IMR-90 (cell line): ENCODE measurements at regions not wholly inside any gene's neighbourhood (a gene's known extent, or its start where the extent isn't known, plus 50 kb on each side); places are given as distances from the start of the nearest gene placed in this dataset.

ENCODE experiments used
- ATAC-seq: fragments of 200-7000 bp; cut with Tn5 transposase; 2 replicates; pipeline ENCODE4 v1.9.1; 2020; ENCODE audit warnings: low read depth, mild to moderate bottlenecking, moderate library complexity
- BruUV-seq: library from RNA; stranded (reverse); fragments of 400-500 nt; replicated peaks from 2 replicates; lab custom pipeline; 2021; lab: Mats Ljungman, UMichigan
- CTCF ChIA-PET: fragments of 300-600 bp; formaldehyde crosslinking; extraction: SDS; loops from one replicate; lab custom pipeline; 2021; ENCODE audit warnings: antibody characterized with exemption; lab: Yijun Ruan, JAX
- POLR2A ChIA-PET: fragments of 300-600 bp; sonication (Branson Sonifier 250); formaldehyde crosslinking; loops from one replicate; lab custom pipeline; 2022; ENCODE audit warnings: antibody characterized with exemption; ENCODE audit not compliant: unreplicated experiment; lab: Charles Lee
- DNase-seq: peaks from one replicate; pipeline ENCODE4 v3.0.0; 2013
- H2AFZ ChIP-seq: replicated peaks from 2 replicates; pipeline ENCODE3; 2013; ENCODE audit warnings: low read length, mild to moderate bottlenecking; ENCODE audit not compliant: poor library complexity
- H2AK5ac ChIP-seq: 2 replicates; pipeline ENCODE4 v1.6.1; 2013; ENCODE audit warnings: low read depth, low read length, inconsistent platforms
- H2AK9ac ChIP-seq: replicated peaks from 2 replicates; pipeline ENCODE3; 2013; ENCODE audit warnings: mild to moderate bottlenecking, low read depth, low read length, moderate library complexity; ENCODE audit not compliant: poor library complexity
- H2BK120ac ChIP-seq: 2 replicates; pipeline ENCODE4 v1.6.1; 2013; ENCODE audit warnings: low read depth, low read length, inconsistent platforms
- H2BK15ac ChIP-seq: 3 replicates; pipeline ENCODE4 v1.6.1; 2013; ENCODE audit warnings: low read depth, low read length, inconsistent platforms
- H2BK20ac ChIP-seq: 2 replicates; pipeline ENCODE4 v1.6.1; 2013; ENCODE audit warnings: low read depth, mild to moderate bottlenecking, inconsistent platforms, low read length, moderate library complexity
- H2BK5ac ChIP-seq: 2 replicates; pipeline ENCODE4 v1.6.1; 2013; ENCODE audit warnings: mild to moderate bottlenecking, low read depth, low read length, inconsistent platforms; ENCODE audit not compliant: poor library complexity, severe bottlenecking
- H3K14ac ChIP-seq: replicated peaks from 2 replicates; pipeline ENCODE4 v1.6.1; 2013; ENCODE audit warnings: low read depth, low read length, inconsistent platforms
- H3K18ac ChIP-seq: 2 replicates; pipeline ENCODE4 v1.6.1; 2013; ENCODE audit warnings: low read depth, low read length, control low read depth
- H3K23ac ChIP-seq: 2 replicates; pipeline ENCODE4 v1.6.1; 2013; ENCODE audit warnings: low read depth, low read length, inconsistent platforms
- H3K27ac ChIP-seq: 2 replicates; pipeline ENCODE4 v1.5.1; 2013; ENCODE audit warnings: mild to moderate bottlenecking, control low read depth, low read length; ENCODE audit not compliant: insufficient read depth
- H3K27me3 ChIP-seq: 2 replicates; pipeline ENCODE4 v1.6.1; 2013; ENCODE audit warnings: low read length; ENCODE audit not compliant: control insufficient read depth, insufficient read depth
- H3K36me3 ChIP-seq: 2 replicates; pipeline ENCODE4 v1.6.1; 2013; ENCODE audit warnings: low read length, mixed read lengths; ENCODE audit not compliant: control insufficient read depth, insufficient read depth
- H3K4ac ChIP-seq: 2 replicates; pipeline ENCODE4 v1.6.1; 2013; ENCODE audit warnings: low read depth, low read length, inconsistent platforms
- H3K4me1 ChIP-seq: 2 replicates; pipeline ENCODE4 v1.6.1; 2013; ENCODE audit warnings: low read length, mixed read lengths; ENCODE audit not compliant: control insufficient read depth, insufficient read depth
- H3K4me2 ChIP-seq: 2 replicates; pipeline ENCODE4 v1.6.1; 2013; ENCODE audit warnings: low read depth, mild to moderate bottlenecking, control low read depth, low read length, moderate library complexity
- H3K4me3 ChIP-seq: 2 replicates; pipeline ENCODE4 v1.5.1; 2013; ENCODE audit warnings: low read depth, mild to moderate bottlenecking, control low read depth, low read length, moderate library complexity; ENCODE audit not compliant: insufficient read depth
- H3K56ac ChIP-seq: 2 replicates; pipeline ENCODE4 v1.6.1; 2013; ENCODE audit warnings: low read length, inconsistent platforms; ENCODE audit not compliant: insufficient read depth; ENCODE audit errors: extremely low read depth
- H3K79me1 ChIP-seq, 2 experiments: 2 replicates each; pipeline ENCODE4 v1.6.1; 2013; ENCODE audit warnings: low read length in 2 of 2, inconsistent platforms in 1 of 2, low read depth in 1 of 2
- H3K9ac ChIP-seq: 2 replicates; pipeline ENCODE4 v1.6.1; 2013; ENCODE audit warnings: low read depth, low read length, control low read depth
- H3K9me1 ChIP-seq: 2 replicates; pipeline ENCODE4 v1.6.1; 2013; ENCODE audit warnings: low read length, inconsistent platforms; ENCODE audit not compliant: insufficient read depth
- H3K9me3 ChIP-seq: 2 replicates; pipeline ENCODE4 v1.6.1; 2013; ENCODE audit warnings: low read length; ENCODE audit not compliant: control insufficient read depth, insufficient read depth
- H4K20me1 ChIP-seq: 2 replicates; pipeline ENCODE4 v1.6.1; 2013; ENCODE audit warnings: low read length, inconsistent platforms; ENCODE audit not compliant: insufficient read depth
- H4K5ac ChIP-seq: 2 replicates; pipeline ENCODE4 v1.6.1; 2013; ENCODE audit warnings: mild to moderate bottlenecking, low read depth, low read length, control low read depth
- H4K8ac ChIP-seq, 2 experiments: 2 replicates each; pipeline ENCODE4 v1.6.1; 2013; ENCODE audit warnings: low read depth in 2 of 2, low read length in 2 of 2, control low read depth in 1 of 2, inconsistent platforms in 1 of 2
- H4K91ac ChIP-seq: 2 replicates; pipeline ENCODE4 v1.6.1; 2013; ENCODE audit warnings: low read depth, low read length, inconsistent platforms; ENCODE audit not compliant: insufficient read depth
- BHLHE40 ChIP-seq: fragments of 150-350 bp; IDR thresholded peaks from 2 replicates; pipeline ENCODE4 v1.6.1; 2016; ENCODE audit warnings: mild to moderate bottlenecking, low read depth, low read length
- CEBPB ChIP-seq: IDR thresholded peaks from 2 replicates; pipeline ENCODE4 v1.6.1; 2012; ENCODE audit warnings: low read depth, low read length, improper control_type of control experiment
- FOS ChIP-seq: fragments of 150-350 bp; IDR thresholded peaks from 2 replicates; pipeline ENCODE4 v1.6.1; 2016; ENCODE audit warnings: low read depth, low read length
- MAFK ChIP-seq: IDR thresholded peaks from 2 replicates; pipeline ENCODE4 v1.6.1; 2012; ENCODE audit warnings: low read depth, low read length, improper control_type of control experiment
- MAZ ChIP-seq: IDR thresholded peaks from 2 replicates; pipeline ENCODE4 v1.6.1; 2012; ENCODE audit warnings: low read depth, mild to moderate bottlenecking, low read length, improper control_type of control experiment, moderate library complexity, borderline replicate concordance
- MXI1 ChIP-seq: IDR thresholded peaks from 2 replicates; pipeline ENCODE4 v1.6.1; 2012; ENCODE audit warnings: low read depth, mild to moderate bottlenecking, low read length, moderate library complexity, borderline replicate concordance
- NFE2L2 ChIP-seq: fragments of 150-350 bp; IDR thresholded peaks from 2 replicates; pipeline ENCODE4 v1.6.1; 2016; ENCODE audit warnings: low read depth, mild to moderate bottlenecking, low read length
- POLR2A ChIP-seq: IDR thresholded peaks from 2 replicates; pipeline ENCODE4 v1.6.1; 2012; ENCODE audit warnings: mild to moderate bottlenecking, low read depth, low read length
- RAD21 ChIP-seq: IDR thresholded peaks from 2 replicates; pipeline ENCODE4 v1.6.1; 2012; ENCODE audit warnings: low read length, improper control_type of control experiment
- RCOR1 ChIP-seq: IDR thresholded peaks from 2 replicates; pipeline ENCODE4 v1.6.1; 2012; ENCODE audit warnings: mild to moderate bottlenecking, low read length, improper control_type of control experiment; ENCODE audit not compliant: insufficient replicate concordance
- RFX5 ChIP-seq: IDR thresholded peaks from 2 replicates; pipeline ENCODE4 v1.8.0; 2012; ENCODE audit warnings: low read depth, mild to moderate bottlenecking, low read length, moderate library complexity
- SMC3 ChIP-seq: fragments of 150-350 bp; IDR thresholded peaks from 2 replicates; pipeline ENCODE4 v1.6.1; 2016; ENCODE audit warnings: low read depth, mild to moderate bottlenecking, antibody characterized with exemption, low read length, moderate library complexity
- WGBS, 2 experiments: methylation state at CpG; one replicate each; pipeline versions ENCODE4 v1.1.5 to v1.1.7; 2013; ENCODE audit warnings: missing lambda C conversion rate in 2 of 2; ENCODE audit not compliant: insufficient read length in 1 of 2; ENCODE audit errors: extremely low coverage in 2 of 2; 5-methylcytosine and 5-hydroxymethylcytosine counted together
- dilution Hi-C: fragments of 300-500 bp; cut with HindIII; formaldehyde crosslinking; loops from one replicate; pipeline ENCODE4 v1.14.3; 2018; ENCODE audit warnings: low sequenced_read_pairs; ENCODE audit not compliant: unreplicated experiment
- in situ Hi-C: fragments of 300-500 bp; cut with MboI; formaldehyde crosslinking; loops from 3 replicates; pipeline ENCODE4 v1.14.3; 2019; ENCODE audit warnings: low sequenced_read_pairs, inconsistent platforms, mixed read lengths
- intact Hi-C: fragments of 100-400 bp; cut with micrococcal nuclease; formaldehyde crosslinking; loops from 2 replicates; pipeline ENCODE4 v1.10.0; 2022
- TF ChIP-seq, protein P1 (sequence below): fragments of 150-350 bp; IDR thresholded peaks from 2 replicates; pipeline ENCODE4 v1.6.1; 2017; ENCODE audit warnings: mild to moderate bottlenecking, antibody characterized with exemption, low read length, low read depth
- TF ChIP-seq, protein P2 (sequence below): conservative IDR thresholded peaks from 2 replicates; pipeline ENCODE4 v1.5.1; 2012; ENCODE audit warnings: mild to moderate bottlenecking, low read depth, low read length, improper control_type of control experiment
- TF ChIP-seq, protein P3 (sequence below): fragments of 150-350 bp; IDR thresholded peaks from 2 replicates; pipeline ENCODE4 v1.6.1; 2016; ENCODE audit warnings: low read depth, mild to moderate bottlenecking, low read length, moderate library complexity, borderline replicate concordance

DNA sequence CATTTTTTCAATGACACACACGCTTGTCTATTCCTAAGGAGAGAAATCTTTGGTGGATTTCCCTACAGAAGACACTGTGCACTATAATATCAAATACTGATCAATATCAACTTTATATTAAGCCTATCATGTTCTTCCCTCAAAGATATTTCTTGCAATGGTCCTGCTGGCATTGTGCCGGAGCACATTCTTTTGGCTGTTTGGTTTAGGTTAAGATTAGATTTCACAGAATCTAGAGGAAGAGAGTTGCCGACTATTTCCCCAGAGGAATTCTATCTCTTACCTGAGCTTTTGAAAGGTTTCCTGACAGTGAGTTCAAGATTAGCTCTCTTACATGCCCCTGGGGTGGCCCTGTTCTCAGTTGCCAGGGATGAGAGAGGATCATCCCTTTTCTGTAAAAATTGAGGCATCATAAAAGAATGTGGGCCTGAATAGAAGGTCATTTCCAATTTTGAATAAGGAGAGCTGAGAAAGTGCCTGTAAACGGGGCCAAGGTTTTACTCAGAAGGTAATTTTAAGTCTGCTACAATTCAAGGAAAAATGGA lies 180.6 kb upstream of the ARHGAP20 start:
- Histone ChIP-seq H4K20me1 (no peaks in the 10 kb centered on the region), H2AK5ac (no peak overlapping the region), H3K9ac (no peak overlapping the region), H2AK9ac (no peak overlapping the region), H4K91ac (no peak overlapping the region), H4K5ac (no peak overlapping the region), H2BK5ac (no peak overlapping the region), H4K8ac (no peak overlapping the region), H3K9me1 (peaks cover 2% of the 10 kb centered on the region), H2BK15ac (peak overlapping the region; percentile 53; the same call in 1 of the 3 replicates), H3K4me1 (peaks cover 10% of the 10 kb centered on the region), H3K4me3 (no peak overlapping the region), H2AFZ (no peak overlapping the region), H2BK20ac (no peak overlapping the region), H2BK120ac (peak overlapping the region; percentile 21; the same call in 1 of the 2 replicates), H3K79me1 (no peaks in the 10 kb centered on the region), H3K4me2 (no peak overlapping the region), H3K27ac (no peak overlapping the region), H3K9me3 (no peaks in the 10 kb centered on the region), H3K14ac (no peak overlapping the region), H3K27me3 (no peaks in the 10 kb centered on the region), H3K18ac (peak overlapping the region; percentile 12; the same call in 1 of the 2 replicates), H3K23ac (no peak overlapping the region), H3K56ac (no peak overlapping the region), H3K36me3 (no peaks in the 10 kb centered on the region), H3K4ac (peak overlapping the region; percentile 29; the same call in 1 of the 2 replicates)
- in situ Hi-C loops (no loop called here), intact Hi-C loops (no loop called here), dilution Hi-C loops (no loop called here)
- DNase-seq (peak; percentile 25), ATAC-seq (no peak)
- CTCF ChIA-PET: no interaction called here
- no TSS peak for BruUV-seq
- WGBS, 2 experiments: no CpG with 5 or more reads among the region's 4 CpGs
- no peak for TF ChIP-seq NFE2L2
- no peak for TF ChIP-seq MAFK
- TF ChIP-seq MAZ: no peak
- TF ChIP-seq RFX5: no peak
- TF ChIP-seq RCOR1: no peak
- no peak for TF ChIP-seq SMC3
- TF ChIP-seq, protein P1, sequence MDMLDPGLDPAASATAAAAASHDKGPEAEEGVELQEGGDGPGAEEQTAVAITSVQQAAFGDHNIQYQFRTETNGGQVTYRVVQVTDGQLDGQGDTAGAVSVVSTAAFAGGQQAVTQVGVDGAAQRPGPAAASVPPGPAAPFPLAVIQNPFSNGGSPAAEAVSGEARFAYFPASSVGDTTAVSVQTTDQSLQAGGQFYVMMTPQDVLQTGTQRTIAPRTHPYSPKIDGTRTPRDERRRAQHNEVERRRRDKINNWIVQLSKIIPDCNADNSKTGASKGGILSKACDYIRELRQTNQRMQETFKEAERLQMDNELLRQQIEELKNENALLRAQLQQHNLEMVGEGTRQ: no peak
- TF ChIP-seq FOS: no peak
- no peak for TF ChIP-seq MXI1
- TF ChIP-seq RAD21: no peak
- TF ChIP-seq CEBPB: no peak
- TF ChIP-seq, protein P2, sequence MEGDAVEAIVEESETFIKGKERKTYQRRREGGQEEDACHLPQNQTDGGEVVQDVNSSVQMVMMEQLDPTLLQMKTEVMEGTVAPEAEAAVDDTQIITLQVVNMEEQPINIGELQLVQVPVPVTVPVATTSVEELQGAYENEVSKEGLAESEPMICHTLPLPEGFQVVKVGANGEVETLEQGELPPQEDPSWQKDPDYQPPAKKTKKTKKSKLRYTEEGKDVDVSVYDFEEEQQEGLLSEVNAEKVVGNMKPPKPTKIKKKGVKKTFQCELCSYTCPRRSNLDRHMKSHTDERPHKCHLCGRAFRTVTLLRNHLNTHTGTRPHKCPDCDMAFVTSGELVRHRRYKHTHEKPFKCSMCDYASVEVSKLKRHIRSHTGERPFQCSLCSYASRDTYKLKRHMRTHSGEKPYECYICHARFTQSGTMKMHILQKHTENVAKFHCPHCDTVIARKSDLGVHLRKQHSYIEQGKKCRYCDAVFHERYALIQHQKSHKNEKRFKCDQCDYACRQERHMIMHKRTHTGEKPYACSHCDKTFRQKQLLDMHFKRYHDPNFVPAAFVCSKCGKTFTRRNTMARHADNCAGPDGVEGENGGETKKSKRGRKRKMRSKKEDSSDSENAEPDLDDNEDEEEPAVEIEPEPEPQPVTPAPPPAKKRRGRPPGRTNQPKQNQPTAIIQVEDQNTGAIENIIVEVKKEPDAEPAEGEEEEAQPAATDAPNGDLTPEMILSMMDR: no peak
- TF ChIP-seq, protein P3, sequence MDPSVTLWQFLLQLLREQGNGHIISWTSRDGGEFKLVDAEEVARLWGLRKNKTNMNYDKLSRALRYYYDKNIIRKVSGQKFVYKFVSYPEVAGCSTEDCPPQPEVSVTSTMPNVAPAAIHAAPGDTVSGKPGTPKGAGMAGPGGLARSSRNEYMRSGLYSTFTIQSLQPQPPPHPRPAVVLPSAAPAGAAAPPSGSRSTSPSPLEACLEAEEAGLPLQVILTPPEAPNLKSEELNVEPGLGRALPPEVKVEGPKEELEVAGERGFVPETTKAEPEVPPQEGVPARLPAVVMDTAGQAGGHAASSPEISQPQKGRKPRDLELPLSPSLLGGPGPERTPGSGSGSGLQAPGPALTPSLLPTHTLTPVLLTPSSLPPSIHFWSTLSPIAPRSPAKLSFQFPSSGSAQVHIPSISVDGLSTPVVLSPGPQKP: no peak
- no peak for TF ChIP-seq POLR2A
- TF ChIP-seq BHLHE40: no peak
- POLR2A ChIA-PET: no interaction called here
